CD4-positive, alpha-beta T cell (primary cell): ENCODE measurements at regions not wholly inside any gene's neighbourhood (a gene's known extent, or its start where the extent isn't known, plus 50 kb on each side); places are given as distances from the start of the nearest gene placed in this dataset.

Experiments used
- ATAC-seq: fragments of 200-7000 bp; cut with Tn5 transposase; one replicate; pipeline ENCODE4 v1.10.0; 2022; ENCODE audit warnings: mild to moderate bottlenecking; ENCODE audit not compliant: poor library complexity
- CTCF ChIA-PET: fragments of 350-600 bp; sonication (Branson Sonifier 250); formaldehyde crosslinking; loops from one replicate; lab custom pipeline; 2021; ENCODE audit warnings: antibody characterized with exemption, inconsistent platforms; lab: Charles Lee
- POLR2A ChIA-PET: fragments of 350-600 bp; sonication (Branson Sonifier 250); formaldehyde crosslinking; loops from one replicate; lab custom pipeline; 2021; ENCODE audit warnings: antibody characterized with exemption, inconsistent platforms; lab: Charles Lee
- DNase-seq, 14 experiments: peaks; one replicate each; pipeline ENCODE4 v3.0.0-alpha.2; 2013 to 2020; ENCODE audit warnings: mixed read lengths in 2 of 14
- H3K27ac ChIP-seq, 2 donors: one replicate each; pipeline versions ENCODE4 v1.5.1 to v1.7.0; 2013; ENCODE audit warnings: low read length in 2 of 2, low read depth in 1 of 2, mild to moderate bottlenecking in 1 of 2
- H3K27me3 ChIP-seq, 2 experiments: 1 replicate in 1 of 2; 2 replicates in 1 of 2; pipeline versions ENCODE4 v1.6.1 to v1.7.0; 2013; ENCODE audit warnings: low read length in 2 of 2, control low read depth in 1 of 2, mild to moderate bottlenecking in 1 of 2, moderate library complexity in 1 of 2; ENCODE audit not compliant: insufficient read depth in 2 of 2, control insufficient read depth in 1 of 2
- H3K36me3 ChIP-seq: one replicate; pipeline ENCODE4 v1.6.1; 2013; ENCODE audit warnings: low read length, control low read depth; ENCODE audit not compliant: insufficient read depth
- H3K4me1 ChIP-seq: one replicate; pipeline ENCODE4 v1.6.1; 2013; ENCODE audit warnings: low read length, control low read depth; ENCODE audit not compliant: insufficient read depth
- H3K4me3 ChIP-seq: one replicate; pipeline ENCODE4 v1.5.1; 2013; ENCODE audit warnings: mild to moderate bottlenecking, low read length, moderate library complexity
- H3K9me3 ChIP-seq, 2 experiments: 1 replicate in 1 of 2; 2 replicates in 1 of 2; pipeline versions ENCODE4 v1.6.1 to v1.7.0; 2013; ENCODE audit warnings: low read length in 2 of 2, mild to moderate bottlenecking in 2 of 2, control low read depth in 1 of 2, moderate library complexity in 1 of 2; ENCODE audit not compliant: control insufficient read depth in 1 of 2, insufficient read depth in 1 of 2
- H3K27ac Mint-ChIP-seq: one replicate; pipeline ENCODE4 v1.8.0; 2020; ENCODE audit warnings: mixed read lengths
- H3K27me3 Mint-ChIP-seq: one replicate; pipeline ENCODE4 v1.8.0; 2021; ENCODE audit warnings: mixed read lengths
- H3K36me3 Mint-ChIP-seq: one replicate; pipeline ENCODE4 v1.8.0; 2021; ENCODE audit warnings: low read depth, mixed read lengths
- H3K4me1 Mint-ChIP-seq: one replicate; pipeline ENCODE4 v1.8.0; 2021; ENCODE audit warnings: low read depth, mixed read lengths
- H3K4me3 Mint-ChIP-seq: one replicate; pipeline ENCODE4 v1.8.0; 2020; ENCODE audit warnings: mild to moderate bottlenecking, mixed read lengths
- H3K9me3 Mint-ChIP-seq: one replicate; pipeline ENCODE4 v1.8.0; 2020; ENCODE audit warnings: mixed read lengths
- intact Hi-C, 2 experiments: fragments of 100-400 bp; cut with DNase I in 1 of 2; cut with micrococcal nuclease in 1 of 2; formaldehyde crosslinking; loops; one replicate each; pipeline versions ENCODE4 v1.15.1 to v1.9.0; 2023 to 2025; cut with DNase I, micrococcal nuclease
- TF ChIP-seq, protein P1 (sequence below): fragments of 200-600 bp; IDR thresholded peaks from one replicate; pipeline ENCODE4 v1.8.0; 2022; ENCODE audit warnings: antibody characterized with exemption, mild to moderate bottlenecking

- CTCF ChIA-PET, result no interaction called here
- H3K4me3 ChIP-seq, result no peak overlapping the region
- no peak for DNase-seq
- H3K36me3 Mint-ChIP-seq, result no peaks in the 10 kb centered on the region
- ATAC-seq, result no peak
- H3K9me3 ChIP-seq, result peaks cover 0 to 12% of the 10 kb centered on the region in 2 experiments
- no peaks in the 10 kb centered on the region for H3K27me3 Mint-ChIP-seq
- POLR2A ChIA-PET, result no interaction called here
- no peaks in the 10 kb centered on the region for H3K4me1 Mint-ChIP-seq
- TF ChIP-seq, protein P1, sequence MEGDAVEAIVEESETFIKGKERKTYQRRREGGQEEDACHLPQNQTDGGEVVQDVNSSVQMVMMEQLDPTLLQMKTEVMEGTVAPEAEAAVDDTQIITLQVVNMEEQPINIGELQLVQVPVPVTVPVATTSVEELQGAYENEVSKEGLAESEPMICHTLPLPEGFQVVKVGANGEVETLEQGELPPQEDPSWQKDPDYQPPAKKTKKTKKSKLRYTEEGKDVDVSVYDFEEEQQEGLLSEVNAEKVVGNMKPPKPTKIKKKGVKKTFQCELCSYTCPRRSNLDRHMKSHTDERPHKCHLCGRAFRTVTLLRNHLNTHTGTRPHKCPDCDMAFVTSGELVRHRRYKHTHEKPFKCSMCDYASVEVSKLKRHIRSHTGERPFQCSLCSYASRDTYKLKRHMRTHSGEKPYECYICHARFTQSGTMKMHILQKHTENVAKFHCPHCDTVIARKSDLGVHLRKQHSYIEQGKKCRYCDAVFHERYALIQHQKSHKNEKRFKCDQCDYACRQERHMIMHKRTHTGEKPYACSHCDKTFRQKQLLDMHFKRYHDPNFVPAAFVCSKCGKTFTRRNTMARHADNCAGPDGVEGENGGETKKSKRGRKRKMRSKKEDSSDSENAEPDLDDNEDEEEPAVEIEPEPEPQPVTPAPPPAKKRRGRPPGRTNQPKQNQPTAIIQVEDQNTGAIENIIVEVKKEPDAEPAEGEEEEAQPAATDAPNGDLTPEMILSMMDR, result no peak
- no peaks in the 10 kb centered on the region for H3K4me1 ChIP-seq
- H3K9me3 Mint-ChIP-seq, result peaks cover 2% of the 10 kb centered on the region
- H3K27me3 ChIP-seq, result no peaks in the 10 kb centered on the region
- no peak overlapping the region for H3K27ac Mint-ChIP-seq
- H3K36me3 ChIP-seq, result no peaks in the 10 kb centered on the region
- no peak overlapping the region for H3K27ac ChIP-seq
- H3K4me3 Mint-ChIP-seq, result no peak overlapping the region
- intact Hi-C loops, result no loop called here
Observed at GRCh38 chr7:119482209-119482608, 790.8 kb upstream of the KCND2 start.

GRCh38 chr7:119482671-119483070 lies 790.3 kb upstream of the KCND2 start:
- Mint-ChIP-seq H3K27ac (no peak overlapping the region), H3K4me1 (no peaks in the 10 kb centered on the region), H3K27me3 (no peaks in the 10 kb centered on the region), H3K36me3 (no peaks in the 10 kb centered on the region), H3K9me3 (peaks cover 2% of the 10 kb centered on the region), H3K4me3 (no peak overlapping the region)
- Histone ChIP-seq H3K9me3 (peaks cover 0 to 12% of the 10 kb centered on the region in 2 experiments), H3K4me1 (no peaks in the 10 kb centered on the region), H3K27ac (no peak overlapping the region), H3K27me3 (no peaks in the 10 kb centered on the region), H3K36me3 (no peaks in the 10 kb centered on the region), H3K4me3 (no peak overlapping the region)
- ChIA-PET POLR2A (no interaction called here), CTCF (no interaction called here)
- no peak for ATAC-seq
- TF ChIP-seq, protein P1, result no peak
- intact Hi-C loops, result no loop called here
- DNase-seq, result no peak

DNA sequence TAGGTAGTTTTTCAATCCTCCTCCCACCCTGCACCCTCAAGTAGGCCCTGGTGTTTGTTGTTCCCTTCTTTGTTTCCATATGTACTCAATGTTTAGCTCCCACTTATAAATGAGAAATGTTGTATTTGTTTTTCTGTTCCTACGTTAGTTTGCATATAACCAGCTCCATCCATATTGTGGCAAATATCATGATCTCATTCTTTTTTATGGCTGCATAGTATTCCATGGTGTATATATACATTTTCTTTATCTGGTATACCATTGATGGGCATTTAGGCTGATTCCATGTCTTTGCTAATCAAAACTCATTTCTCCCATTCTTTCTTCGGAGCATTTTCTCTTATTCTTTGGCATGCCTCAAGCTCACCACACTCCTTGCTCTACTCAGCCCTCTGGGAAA lies 789.6 kb upstream of the KCND2 start:
- TF ChIP-seq, protein P1, result no peak

More for the DNA sequence above, 789.6 kb upstream of the KCND2 start:
- Mint-ChIP-seq H3K4me1 (no peaks in the 10 kb centered on the region), H3K27ac (no peak overlapping the region), H3K9me3 (peaks cover 2% of the 10 kb centered on the region), H3K27me3 (no peaks in the 10 kb centered on the region), H3K36me3 (no peaks in the 10 kb centered on the region), H3K4me3 (no peak overlapping the region)
- DNase-seq (no peak), ATAC-seq (no peak)
- H3K36me3 ChIP-seq, result no peaks in the 10 kb centered on the region
- no peak overlapping the region for H3K27ac ChIP-seq
- H3K4me1 ChIP-seq, result no peaks in the 10 kb centered on the region
- intact Hi-C loops, result no loop called here
- peaks cover 0 to 12% of the 10 kb centered on the region in 2 experiments for H3K9me3 ChIP-seq
- POLR2A ChIA-PET, result no interaction called here
- H3K4me3 ChIP-seq, result no peak overlapping the region
- CTCF ChIA-PET, result no interaction called here
- no peaks in the 10 kb centered on the region for H3K27me3 ChIP-seq
